ENCODE measurements at regions not wholly inside any gene's neighbourhood (a gene's known extent, or its start where the extent isn't known, plus 50 kb on each side); places are given as distances from the start of the nearest gene placed in this dataset.

GRCh38 chr11:134562941-134563471 is 151.0 kb upstream of the B3GAT1 start:
- DNase-seq = no peak

- DNase-seq = no peak
These were observed 150.2 kb upstream of the B3GAT1 start for GRCh38 chr11:134562196-134562595.

GRCh38 chr11:134561331-134561720 is 149.3 kb upstream of the B3GAT1 start:
- DNase-seq = no peak

- DNase-seq = no peak
These were observed 148.7 kb upstream of the B3GAT1 start for GRCh38 chr11:134560566-134561330.

- DNase-seq = no peak
These were observed 148.0 kb upstream of the B3GAT1 start for GRCh38 chr11:134560066-134560465.

GRCh38 chr11:134559602-134559962 is 147.5 kb upstream of the B3GAT1 start:
- DNase-seq = peak; percentile 75

- no peak for DNase-seq
These were observed 147.0 kb upstream of the B3GAT1 start for GRCh38 chr11:134558916-134559601.

- no peak for DNase-seq
These were observed 146.3 kb upstream of the B3GAT1 start for GRCh38 chr11:134558258-134558835.

GRCh38 chr11:134557571-134558257 is 145.7 kb upstream of the B3GAT1 start:
- DNase-seq = no peak

GRCh38 chr11:134556186-134556585 is 144.1 kb upstream of the B3GAT1 start:
- no peak for DNase-seq

- no peak for DNase-seq
These were observed 143.5 kb upstream of the B3GAT1 start for GRCh38 chr11:134555510-134555909.

GRCh38 chr11:134554861-134555260 is 142.8 kb upstream of the B3GAT1 start:
- DNase-seq = no peak

- no peak for DNase-seq
These were observed 142.1 kb upstream of the B3GAT1 start for GRCh38 chr11:134554106-134554505.

GRCh38 chr11:134552749-134553148 is 140.7 kb upstream of the B3GAT1 start:
- DNase-seq = no peak

- DNase-seq = no peak
These were observed 133.5 kb upstream of the B3GAT1 start for GRCh38 chr11:134545521-134545920.

- DNase-seq = no peak
These were observed 132.2 kb upstream of the B3GAT1 start for GRCh38 chr11:134544095-134544815.

- DNase-seq = no peak
These were observed 131.6 kb upstream of the B3GAT1 start for GRCh38 chr11:134543645-134544044.

- no peak for DNase-seq
These were observed 131.2 kb upstream of the B3GAT1 start for GRCh38 chr11:134543241-134543640.

GRCh38 chr11:134542401-134543165 is 130.5 kb upstream of the B3GAT1 start:
- DNase-seq = no peak

- no peak for DNase-seq
These were observed 129.9 kb upstream of the B3GAT1 start for GRCh38 chr11:134541951-134542350.

- DNase-seq = no peak
These were observed 129.3 kb upstream of the B3GAT1 start for GRCh38 chr11:134541355-134541754.

- DNase-seq = no peak
These were observed 127.2 kb upstream of the B3GAT1 start for GRCh38 chr11:134539285-134539684.

All from MV-4-11 (cell line).